ENCODE measurements at regions not wholly inside any gene's neighbourhood (a gene's known extent, or its start where the extent isn't known, plus 50 kb on each side); places are given as distances from the start of the nearest gene placed in this dataset.

- CTCF ChIA-PET: no interaction called here
Measured at GRCh38 chr9:75651709-75652108, 238.8 kb upstream of the PCSK5 start.

More at GRCh38 chr9:75651709-75652108, 238.8 kb upstream of the PCSK5 start:
- RAD21 ChIA-PET (ENCODE audit: low non-redundant PET in 1 of 2, low total read pairs in 2 of 2, uncharacterized antibody in 2 of 2, unreplicated experiment in 2 of 2): no interaction called here
- Histone ChIP-seq H3K79me2 (ENCODE audit: insufficient read depth, low read length) (no peaks in the 10 kb centered on the region), H3K27ac (ENCODE audit: low read depth, low read length) (no peak overlapping the region), H4K20me1 (ENCODE audit: insufficient read depth) (no peaks in the 10 kb centered on the region), H3K9me2 (ENCODE audit: insufficient read depth) (no peaks in the 10 kb centered on the region), H3K9me3 (ENCODE audit: control insufficient read depth in 1 of 2, insufficient read depth in 1 of 2, low read depth in 1 of 2, low read length in 2 of 2) (no peaks in the 10 kb centered on the region), H3K36me3 (ENCODE audit: control insufficient read depth in 1 of 2, insufficient read depth in 2 of 2, low read length in 2 of 2) (no peaks in the 10 kb centered on the region), H3K4me1 (ENCODE audit: control insufficient read depth in 1 of 2, insufficient read depth in 2 of 2, low read length in 2 of 2) (no peaks in the 10 kb centered on the region), H3K4me3 (replicated peaks in 1 of 2; ENCODE audit: low read depth in 1 of 2, low read length in 2 of 2) (no peak overlapping the region), H3K9ac (ENCODE audit: low read length) (no peak overlapping the region), H3K27me3 (ENCODE audit: insufficient read depth, low read length) (peaks cover 18% of the 10 kb centered on the region; the same call in 1 of the 2 replicates), H2AFZ (ENCODE audit: low read depth, low read length, poor library complexity, severe bottlenecking) (no peak overlapping the region), H3K4me2 (ENCODE audit: low read length) (no peak overlapping the region)
- no TSS peak for BruUV-seq (replicated peaks)
- DNase-seq (ENCODE audit: low read depth, low spot score) (no peak), ATAC-seq (no peak)
- no peak for TF ChIP-seq REST (IDR thresholded peaks at IDR 0.05; ENCODE audit: low read depth)
- POLR2A ChIA-PET: no interaction called here
- intact Hi-C loops (cut with micrococcal nuclease): no loop called here
